ENCODE measurements at regions not wholly inside any gene's neighbourhood (a gene's known extent, or its start where the extent isn't known, plus 50 kb on each side); places are given as distances from the start of the nearest gene placed in this dataset.

DNA sequence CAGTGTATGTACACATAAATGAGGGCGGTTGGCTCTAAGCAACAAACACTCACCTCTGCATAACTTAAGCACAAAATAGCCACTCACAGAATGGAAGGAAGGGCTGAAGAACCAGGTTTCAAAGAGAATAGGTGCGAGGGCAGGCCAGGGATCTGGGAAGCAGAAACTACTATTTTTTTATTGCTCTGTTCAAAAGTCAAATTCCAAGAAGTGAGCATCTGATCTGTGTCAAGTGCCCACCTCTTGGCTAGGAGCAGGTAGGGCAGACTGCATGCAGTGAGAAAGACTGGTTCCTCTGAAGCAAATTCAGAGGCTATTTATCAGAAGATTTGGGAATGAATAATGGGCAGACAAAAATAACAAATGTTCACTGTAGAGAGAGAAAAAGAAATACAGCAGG lies 336.4 kb upstream of the CTNNB1 start:
- TF ChIP-seq, protein P1, sequence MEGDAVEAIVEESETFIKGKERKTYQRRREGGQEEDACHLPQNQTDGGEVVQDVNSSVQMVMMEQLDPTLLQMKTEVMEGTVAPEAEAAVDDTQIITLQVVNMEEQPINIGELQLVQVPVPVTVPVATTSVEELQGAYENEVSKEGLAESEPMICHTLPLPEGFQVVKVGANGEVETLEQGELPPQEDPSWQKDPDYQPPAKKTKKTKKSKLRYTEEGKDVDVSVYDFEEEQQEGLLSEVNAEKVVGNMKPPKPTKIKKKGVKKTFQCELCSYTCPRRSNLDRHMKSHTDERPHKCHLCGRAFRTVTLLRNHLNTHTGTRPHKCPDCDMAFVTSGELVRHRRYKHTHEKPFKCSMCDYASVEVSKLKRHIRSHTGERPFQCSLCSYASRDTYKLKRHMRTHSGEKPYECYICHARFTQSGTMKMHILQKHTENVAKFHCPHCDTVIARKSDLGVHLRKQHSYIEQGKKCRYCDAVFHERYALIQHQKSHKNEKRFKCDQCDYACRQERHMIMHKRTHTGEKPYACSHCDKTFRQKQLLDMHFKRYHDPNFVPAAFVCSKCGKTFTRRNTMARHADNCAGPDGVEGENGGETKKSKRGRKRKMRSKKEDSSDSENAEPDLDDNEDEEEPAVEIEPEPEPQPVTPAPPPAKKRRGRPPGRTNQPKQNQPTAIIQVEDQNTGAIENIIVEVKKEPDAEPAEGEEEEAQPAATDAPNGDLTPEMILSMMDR (conservative IDR thresholded peaks at IDR 0.05): no peak
- Histone ChIP-seq H2BK5ac (ENCODE audit: insufficient read length, low read length) (no peak overlapping the region), H3K79me2 (ENCODE audit: insufficient read depth, low read length) (no peaks in the 10 kb centered on the region), H3K23ac (ENCODE audit: insufficient read length, low read depth, low read length) (no peak overlapping the region), H3K9me3 (ENCODE audit: control insufficient read depth, low read depth, low read length) (no peaks in the 10 kb centered on the region), H2BK12ac (ENCODE audit: insufficient read length, low read depth, low read length) (no peak overlapping the region), H3K14ac (ENCODE audit: insufficient read depth, low read length) (no peak overlapping the region), H4K8ac (replicated peaks; ENCODE audit: insufficient read length, low read depth, low read length) (no peak overlapping the region), H4K20me1 (ENCODE audit: control insufficient read depth, insufficient read depth, insufficient read length) (no peaks in the 10 kb centered on the region), H2AK5ac (ENCODE audit: insufficient read length, low read length) (no peak overlapping the region), H2BK20ac (ENCODE audit: low read depth, low read length, poor library complexity, severe bottlenecking) (no peak overlapping the region), H3K27me3 (ENCODE audit: insufficient read depth, low read length) (no peaks in the 10 kb centered on the region), H2AFZ (ENCODE audit: low read length) (no peak overlapping the region), H3K79me1 (ENCODE audit: insufficient read depth, low read depth, low read length, poor library complexity, severe bottlenecking) (no peaks in the 10 kb centered on the region), H3K4me1 (ENCODE audit: insufficient read depth, low read length) (no peaks in the 10 kb centered on the region), H4K5ac (ENCODE audit: insufficient read length, low read depth, low read length) (no peak overlapping the region), H3K18ac (ENCODE audit: insufficient read length, low read depth, low read length) (no peak overlapping the region), H3K4me2 (ENCODE audit: insufficient read depth, insufficient read length, low read length) (no peak overlapping the region), H2BK15ac (ENCODE audit: low read depth, low read length) (no peak overlapping the region), H3K56ac (ENCODE audit: insufficient read length, low read depth, low read length) (no peak overlapping the region), H2BK120ac (ENCODE audit: low read depth, low read length, poor library complexity, severe bottlenecking) (no peak overlapping the region), H3K4ac (ENCODE audit: low read depth, low read length) (no peak overlapping the region), H3K27ac (ENCODE audit: insufficient read length, low read depth, low read length) (no peak overlapping the region), H4K91ac (ENCODE audit: insufficient read length, low read depth, low read length) (no peak overlapping the region), H3T11ph (ENCODE audit: low read length) (no peak overlapping the region), H3K23me2 (ENCODE audit: insufficient read length, low read depth, low read length, poor library complexity, severe bottlenecking) (no peaks in the 10 kb centered on the region), H3K9ac (ENCODE audit: extremely low read depth, insufficient read length, low read length) (no peak overlapping the region)
- H3K27me3 Mint-ChIP-seq (ENCODE audit: low read depth): no peaks in the 10 kb centered on the region; the same call in 1 of the 2 replicates
- no CpG with 5 or more reads among the region's 2 CpGs for WGBS (ENCODE audit: extremely low coverage, insufficient read length, low lambda C conversion rate)
- no peaks in the 10 kb centered on the region for H3K9me3 Mint-ChIP-seq
- H3K4me3 Mint-ChIP-seq: no peak overlapping the region
- H3K4me1 Mint-ChIP-seq: peaks cover 0 to 5% of the 10 kb centered on the region in 2 experiments; a peak in 1 of 4 replicates
- no peak for DNase-seq
- H3K36me3 Mint-ChIP-seq (ENCODE audit: insufficient read depth in 1 of 3, low read depth in 3 of 3): no peaks in the 10 kb centered on the region
- H3K27ac Mint-ChIP-seq: no peak overlapping the region

All from H9 (cell line).